ENCODE measurements at regions not wholly inside any gene's neighbourhood (a gene's known extent, or its start where the extent isn't known, plus 50 kb on each side); places are given as distances from the start of the nearest gene placed in this dataset.

DNA sequence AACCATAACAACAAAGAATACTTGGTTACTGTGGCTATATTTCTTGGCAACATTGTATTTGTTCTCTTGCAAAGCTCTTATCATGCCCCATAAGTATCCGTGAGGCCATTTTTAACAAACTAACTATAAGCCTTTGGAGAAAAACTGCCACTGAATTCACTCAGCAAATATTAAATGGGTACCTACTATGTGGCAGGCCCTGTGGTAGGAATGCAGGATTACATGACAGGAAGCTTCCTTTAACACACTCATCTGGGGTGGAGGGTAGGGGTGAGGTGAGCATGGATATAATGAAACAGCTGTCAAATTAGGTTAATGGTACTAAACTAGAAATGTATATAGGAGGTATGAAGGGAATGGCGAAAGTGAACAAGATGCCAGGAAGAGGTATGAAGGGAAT is 504.8 kb downstream of the MEI4 start:
- WGBS, result 91% methylated on average over 2 of the region's 2 CpGs
- Histone ChIP-seq H3K4me3 (ENCODE audit: low read depth in 1 of 3, low read length in 3 of 3) (no peak overlapping the region), H3K27me3 (ENCODE audit: control insufficient read depth in 4 of 4, insufficient read depth in 4 of 4, low read length in 3 of 4) (peaks cover 0 to 4% (median 0%) of the 10 kb centered on the region in 4 donors), H3K4me1 (ENCODE audit: control insufficient read depth in 4 of 4, insufficient read depth in 4 of 4, low read length in 3 of 4) (no peaks in the 10 kb centered on the region), H3K27ac (ENCODE audit: low read depth in 1 of 2, low read length in 2 of 2) (no peak overlapping the region), H3K9ac (ENCODE audit: low read depth in 1 of 2, low read length in 2 of 2) (no peak overlapping the region), H3K9me3 (ENCODE audit: control insufficient read depth in 4 of 4, low read length in 3 of 4) (no peaks in the 10 kb centered on the region), H3K36me3 (ENCODE audit: control insufficient read depth in 4 of 4, insufficient read depth in 3 of 4, low read depth in 1 of 4, low read length in 3 of 4) (no peaks in the 10 kb centered on the region)
- DNase-seq (ENCODE audit: low spot score), result no peak
- TF ChIP-seq FOXA1 (IDR thresholded peaks at IDR 0.05) (no peak), GABPA (IDR thresholded peaks at IDR 0.05 in 1 of 2, conservative IDR thresholded peaks at IDR 0.05 in 1 of 2) (no peak), RXRA (IDR thresholded peaks at IDR 0.05) (no peak)
- TF ChIP-seq, protein P1, sequence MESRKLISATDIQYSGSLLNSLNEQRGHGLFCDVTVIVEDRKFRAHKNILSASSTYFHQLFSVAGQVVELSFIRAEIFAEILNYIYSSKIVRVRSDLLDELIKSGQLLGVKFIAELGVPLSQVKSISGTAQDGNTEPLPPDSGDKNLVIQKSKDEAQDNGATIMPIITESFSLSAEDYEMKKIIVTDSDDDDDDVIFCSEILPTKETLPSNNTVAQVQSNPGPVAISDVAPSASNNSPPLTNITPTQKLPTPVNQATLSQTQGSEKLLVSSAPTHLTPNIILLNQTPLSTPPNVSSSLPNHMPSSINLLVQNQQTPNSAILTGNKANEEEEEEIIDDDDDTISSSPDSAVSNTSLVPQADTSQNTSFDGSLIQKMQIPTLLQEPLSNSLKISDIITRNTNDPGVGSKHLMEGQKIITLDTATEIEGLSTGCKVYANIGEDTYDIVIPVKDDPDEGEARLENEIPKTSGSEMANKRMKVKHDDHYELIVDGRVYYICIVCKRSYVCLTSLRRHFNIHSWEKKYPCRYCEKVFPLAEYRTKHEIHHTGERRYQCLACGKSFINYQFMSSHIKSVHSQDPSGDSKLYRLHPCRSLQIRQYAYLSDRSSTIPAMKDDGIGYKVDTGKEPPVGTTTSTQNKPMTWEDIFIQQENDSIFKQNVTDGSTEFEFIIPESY (IDR thresholded peaks at IDR 0.05), result no peak
- TF ChIP-seq, protein P2, sequence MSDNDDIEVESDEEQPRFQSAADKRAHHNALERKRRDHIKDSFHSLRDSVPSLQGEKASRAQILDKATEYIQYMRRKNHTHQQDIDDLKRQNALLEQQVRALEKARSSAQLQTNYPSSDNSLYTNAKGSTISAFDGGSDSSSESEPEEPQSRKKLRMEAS (IDR thresholded peaks at IDR 0.05), result no peak

DNA sequence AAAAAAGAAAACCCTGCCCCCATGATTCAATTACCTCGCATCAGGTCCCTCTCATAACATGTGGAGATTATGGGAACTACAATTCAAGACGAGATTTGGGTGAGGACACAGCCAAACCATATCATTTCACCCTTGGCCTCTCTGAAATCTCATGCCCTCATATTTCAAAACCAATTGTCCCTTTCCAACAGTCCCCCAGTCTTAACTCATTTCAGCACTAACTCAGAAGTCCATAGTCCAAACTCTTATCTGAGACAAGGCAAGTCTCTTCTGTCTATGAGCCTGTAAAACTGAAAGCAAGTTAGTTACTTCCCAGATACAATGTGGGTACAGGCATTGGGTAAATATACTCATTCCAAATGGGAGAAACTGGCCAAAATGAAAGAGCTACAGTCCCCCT is 536.1 kb downstream of the MEI4 start:
- H3K9ac ChIP-seq (ENCODE audit: low read depth in 1 of 2, low read length in 2 of 2), result no peak overlapping the region
- no peaks in the 10 kb centered on the region for H3K9me3 ChIP-seq (ENCODE audit: control insufficient read depth in 4 of 4, low read length in 3 of 4)
- no peaks in the 10 kb centered on the region for H3K4me1 ChIP-seq (ENCODE audit: control insufficient read depth in 4 of 4, insufficient read depth in 4 of 4, low read length in 3 of 4)
- H3K27ac ChIP-seq (ENCODE audit: low read depth in 1 of 2, low read length in 2 of 2), result no peak overlapping the region
- TF ChIP-seq HNF4G (IDR thresholded peaks at IDR 0.05) (no peak), JUND (IDR thresholded peaks at IDR 0.05) (no peak), FOXA2 (IDR thresholded peaks at IDR 0.05) (no peak), YY1 (IDR thresholded peaks at IDR 0.05) (no peak), RXRA (IDR thresholded peaks at IDR 0.05) (no peak), SP1 (IDR thresholded peaks at IDR 0.05) (no peak)
- TF ChIP-seq, protein P1 (IDR thresholded peaks at IDR 0.05), result no peak
- TF ChIP-seq, protein P3, sequence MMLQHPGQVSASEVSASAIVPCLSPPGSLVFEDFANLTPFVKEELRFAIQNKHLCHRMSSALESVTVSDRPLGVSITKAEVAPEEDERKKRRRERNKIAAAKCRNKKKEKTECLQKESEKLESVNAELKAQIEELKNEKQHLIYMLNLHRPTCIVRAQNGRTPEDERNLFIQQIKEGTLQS (IDR thresholded peaks at IDR 0.05), result no peak
- TF ChIP-seq, protein P2 (IDR thresholded peaks at IDR 0.05), result no peak
- TF ChIP-seq, protein P4, sequence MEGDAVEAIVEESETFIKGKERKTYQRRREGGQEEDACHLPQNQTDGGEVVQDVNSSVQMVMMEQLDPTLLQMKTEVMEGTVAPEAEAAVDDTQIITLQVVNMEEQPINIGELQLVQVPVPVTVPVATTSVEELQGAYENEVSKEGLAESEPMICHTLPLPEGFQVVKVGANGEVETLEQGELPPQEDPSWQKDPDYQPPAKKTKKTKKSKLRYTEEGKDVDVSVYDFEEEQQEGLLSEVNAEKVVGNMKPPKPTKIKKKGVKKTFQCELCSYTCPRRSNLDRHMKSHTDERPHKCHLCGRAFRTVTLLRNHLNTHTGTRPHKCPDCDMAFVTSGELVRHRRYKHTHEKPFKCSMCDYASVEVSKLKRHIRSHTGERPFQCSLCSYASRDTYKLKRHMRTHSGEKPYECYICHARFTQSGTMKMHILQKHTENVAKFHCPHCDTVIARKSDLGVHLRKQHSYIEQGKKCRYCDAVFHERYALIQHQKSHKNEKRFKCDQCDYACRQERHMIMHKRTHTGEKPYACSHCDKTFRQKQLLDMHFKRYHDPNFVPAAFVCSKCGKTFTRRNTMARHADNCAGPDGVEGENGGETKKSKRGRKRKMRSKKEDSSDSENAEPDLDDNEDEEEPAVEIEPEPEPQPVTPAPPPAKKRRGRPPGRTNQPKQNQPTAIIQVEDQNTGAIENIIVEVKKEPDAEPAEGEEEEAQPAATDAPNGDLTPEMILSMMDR (IDR thresholded peaks at IDR 0.05; ENCODE audit: low read depth, low read length, missing input control), result no peak
- WGBS, result 76% methylated on average over 2 of the region's 2 CpGs
- no peak overlapping the region for H3K4me3 ChIP-seq (ENCODE audit: low read depth in 1 of 3, low read length in 3 of 3)
- no peak for DNase-seq (ENCODE audit: low spot score)
- H3K27me3 ChIP-seq (ENCODE audit: control insufficient read depth in 4 of 4, insufficient read depth in 4 of 4, low read length in 3 of 4), result no peaks in the 10 kb centered on the region
- no peaks in the 10 kb centered on the region for H3K36me3 ChIP-seq (ENCODE audit: control insufficient read depth in 4 of 4, insufficient read depth in 3 of 4, low read depth in 1 of 4, low read length in 3 of 4)
